SK-N-DZ (cell line): ENCODE measurements at regions not wholly inside any gene's neighbourhood (a gene's known extent, or its start where the extent isn't known, plus 50 kb on each side); places are given as distances from the start of the nearest gene placed in this dataset.
"Not testable (repeated sequence)": the region's sequence is repeated elsewhere in the genome, so short reads cannot be mapped to it uniquely, and the experiment has no call there.

Experiments
- DNase-seq: peaks from one replicate; pipeline ENCODE4 v3.0.0-alpha.2; 2015; ENCODE audit warnings: low spot score

DNA sequence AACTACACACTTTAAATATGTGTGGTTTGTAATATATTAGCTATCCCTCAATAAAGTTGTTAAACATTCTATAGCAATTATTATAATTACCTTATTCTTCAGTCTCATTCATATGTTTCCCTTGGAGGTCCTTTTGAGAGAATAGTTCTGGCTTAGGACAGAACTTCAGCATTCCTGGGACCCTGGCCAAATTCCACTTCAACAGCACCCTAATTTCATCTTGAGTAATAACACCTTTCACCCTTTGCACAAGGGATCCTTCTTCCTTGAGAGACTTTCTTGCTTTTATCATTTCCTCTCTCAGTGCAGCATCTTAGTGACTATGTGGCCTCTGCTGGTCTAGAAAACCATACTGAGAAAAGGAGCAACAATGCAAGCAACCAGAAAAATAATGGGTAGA lies 255.9 kb downstream of the C11orf87 start:
- DNase-seq = no peak

GRCh38 chr11:109680127-109680526 lies 258.1 kb downstream of the C11orf87 start:
- no peak for DNase-seq

- DNase-seq = not testable (repeated sequence)
Observed at GRCh38 chr11:109682788-109683187, 260.8 kb downstream of the C11orf87 start.

DNA sequence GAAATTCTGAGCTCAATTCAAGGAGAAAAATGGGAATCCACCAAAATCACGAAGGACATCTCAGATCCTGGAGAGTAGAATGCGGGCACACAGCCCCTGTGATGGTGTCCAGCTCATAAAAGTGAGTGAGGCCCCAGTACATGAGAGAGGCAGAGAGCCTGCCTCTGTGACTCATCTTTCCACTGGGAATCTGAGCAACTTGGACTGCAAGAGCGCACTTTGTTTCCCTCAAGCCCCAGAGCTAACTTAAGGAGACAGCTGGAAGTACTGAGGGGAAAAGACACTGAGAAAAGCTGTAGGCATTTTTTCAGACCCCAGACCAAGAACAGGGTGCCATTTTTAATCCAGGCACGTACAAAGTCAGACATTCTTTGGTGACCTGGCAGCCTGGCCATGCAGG lies 273.7 kb downstream of the C11orf87 start:
- DNase-seq = no peak

DNA sequence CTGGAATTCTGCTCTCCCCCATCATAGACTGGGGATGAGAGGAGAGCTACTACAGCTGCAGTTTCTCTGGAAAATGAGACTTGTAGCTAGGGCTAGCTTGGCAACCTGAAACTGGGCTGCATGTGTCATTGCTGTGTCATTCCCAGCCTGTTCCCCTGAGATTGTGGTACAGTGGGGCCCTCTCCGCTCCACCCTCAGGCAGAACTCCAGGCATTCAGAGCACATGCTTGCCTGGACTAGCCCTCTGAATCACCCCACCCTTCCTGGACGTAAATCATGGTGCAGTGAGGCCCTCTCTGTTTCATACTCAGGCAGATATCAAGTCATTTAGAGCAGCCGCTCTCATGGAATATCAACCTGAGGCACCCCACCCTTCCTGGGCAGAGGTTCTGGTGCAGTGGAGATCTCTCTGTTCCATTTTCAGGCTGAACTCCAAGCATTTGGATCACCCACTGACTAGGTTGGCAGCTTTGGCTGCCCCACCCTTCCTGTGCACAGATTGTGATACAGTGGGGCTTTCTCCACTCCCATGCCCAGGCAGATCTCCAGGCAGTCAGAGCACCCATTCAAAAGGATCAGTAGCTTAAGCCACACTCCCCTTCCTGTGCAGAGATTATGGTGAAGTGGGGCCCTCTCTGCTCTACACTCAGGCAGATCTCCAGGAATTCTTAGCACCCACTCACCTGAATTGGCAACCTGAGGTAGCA lies 274.4 kb downstream of the C11orf87 start:
- no peak for DNase-seq

- DNase-seq = peak; percentile 17
Observed at GRCh38 chr11:109697140-109697843, 275.3 kb downstream of the C11orf87 start.

DNA sequence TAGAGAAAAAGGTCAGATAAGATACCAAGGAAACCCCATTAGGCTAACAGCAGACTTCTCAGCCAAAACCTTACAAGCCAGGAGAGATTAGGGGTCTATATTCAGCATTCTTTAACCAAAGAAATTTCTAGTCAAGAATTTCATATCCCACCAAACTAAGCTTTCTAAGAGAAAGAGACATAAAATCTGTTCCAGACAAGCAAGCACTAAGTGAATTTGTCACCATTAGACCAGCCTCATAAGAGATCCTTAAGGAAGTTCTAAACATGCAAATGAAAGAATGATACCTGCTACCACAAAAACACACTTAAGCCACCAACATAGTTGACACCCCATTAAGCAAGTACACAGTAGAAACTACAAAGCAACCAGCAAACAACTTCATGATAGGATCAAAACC lies 276.2 kb downstream of the C11orf87 start:
- DNase-seq = no peak

DNA sequence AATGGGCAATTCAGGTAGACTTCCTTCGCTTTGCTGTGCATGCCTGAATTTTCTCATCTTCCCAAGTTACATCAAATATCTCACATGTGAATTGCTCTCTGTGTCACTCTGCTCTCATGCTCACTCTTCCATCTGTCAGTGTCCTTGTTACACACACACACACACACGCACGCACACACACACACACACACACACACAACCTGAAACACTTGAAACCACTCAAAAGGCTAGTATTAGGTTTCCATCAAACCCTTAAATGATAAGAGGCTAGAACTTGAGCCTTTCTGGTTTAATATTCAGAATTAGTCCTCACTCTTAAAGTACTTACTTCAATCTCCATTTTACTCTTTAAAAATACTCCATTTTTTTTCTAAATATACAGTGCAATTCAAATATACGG lies 282.4 kb downstream of the C11orf87 start:
- no peak for DNase-seq

- DNase-seq = no peak
Observed at GRCh38 chr11:109706945-109707344, 285.0 kb downstream of the C11orf87 start.

DNA sequence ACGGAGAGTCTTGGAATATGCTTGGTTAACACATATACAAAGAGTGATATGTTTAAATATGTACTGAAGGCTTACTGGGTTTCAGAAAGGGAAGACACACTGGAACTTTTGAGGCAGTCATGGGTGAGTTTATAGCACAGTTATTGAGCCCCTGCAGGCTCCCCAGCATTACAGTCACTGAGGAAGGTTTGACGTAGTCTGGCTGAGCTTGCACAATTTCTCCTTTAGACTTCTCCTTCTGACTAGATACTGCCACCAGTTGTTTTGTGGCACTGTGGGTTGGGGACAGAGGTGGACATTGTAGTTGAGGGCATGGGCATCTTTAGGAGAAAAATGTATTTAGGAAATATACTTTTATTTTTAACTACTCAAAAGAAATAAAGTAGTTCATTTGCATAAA lies 285.4 kb downstream of the C11orf87 start:
- DNase-seq = no peak

DNA sequence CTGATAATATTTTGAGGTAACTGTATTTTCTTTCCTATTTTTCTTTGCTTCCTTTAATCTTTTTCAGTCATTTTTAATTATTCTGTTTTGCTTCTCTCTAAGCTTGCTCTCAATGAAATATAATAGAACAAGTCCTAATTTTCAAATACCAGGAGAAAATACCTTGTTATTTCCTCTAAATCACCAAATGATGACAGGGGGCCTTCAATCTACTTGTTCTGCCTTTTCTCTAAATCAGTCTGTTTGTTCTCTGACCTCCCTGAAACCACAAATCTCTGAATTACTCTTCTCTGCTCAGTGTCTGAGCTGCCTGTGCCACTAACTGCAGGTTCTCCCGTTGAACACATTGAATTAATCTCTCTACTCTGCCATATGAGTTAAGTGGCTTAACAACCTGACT lies 286.2 kb downstream of the C11orf87 start:
- no peak for DNase-seq

DNA sequence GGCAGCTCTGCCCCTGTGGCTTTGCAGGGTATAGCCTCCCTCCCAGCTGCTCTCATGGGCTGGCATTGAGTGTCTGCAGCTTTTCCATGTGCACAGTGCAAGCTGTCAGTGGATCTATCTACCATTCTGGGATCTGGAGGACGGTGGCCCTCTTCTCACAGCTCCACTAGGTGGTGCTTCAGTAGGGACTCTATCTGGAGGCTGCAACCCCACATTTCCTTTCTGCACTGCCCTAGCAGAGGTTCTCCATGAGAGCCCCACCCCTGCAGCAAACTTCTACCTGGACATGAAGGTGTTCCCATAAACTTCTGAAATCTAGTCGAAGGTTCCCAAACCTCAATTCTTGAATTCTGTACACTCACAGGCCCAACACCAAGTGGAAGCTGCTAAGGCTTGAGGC lies 292.5 kb downstream of the C11orf87 start:
- not testable (repeated sequence) for DNase-seq

GRCh38 chr11:109715424-109715823 lies 293.4 kb downstream of the C11orf87 start:
- DNase-seq = not testable (repeated sequence)

DNA sequence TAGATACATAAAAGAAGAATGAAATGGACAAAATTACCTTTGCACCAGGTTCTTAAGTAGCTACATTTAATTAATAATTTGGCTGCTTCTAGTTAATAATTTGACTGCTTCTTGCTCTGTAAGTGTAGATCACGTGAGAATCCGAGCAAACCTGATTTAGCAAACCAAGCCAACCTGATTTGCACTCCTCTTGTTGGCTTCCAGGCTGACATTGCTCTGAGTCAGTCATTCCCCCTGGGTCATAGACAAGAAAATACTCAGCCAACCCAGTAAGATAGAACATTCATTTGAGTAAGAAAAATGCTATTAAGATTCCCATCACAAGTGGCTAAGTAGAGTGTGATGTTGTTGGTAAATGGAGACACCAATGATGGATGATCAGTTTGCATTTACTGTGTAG lies 304.1 kb downstream of the C11orf87 start:
- DNase-seq = no peak

DNA sequence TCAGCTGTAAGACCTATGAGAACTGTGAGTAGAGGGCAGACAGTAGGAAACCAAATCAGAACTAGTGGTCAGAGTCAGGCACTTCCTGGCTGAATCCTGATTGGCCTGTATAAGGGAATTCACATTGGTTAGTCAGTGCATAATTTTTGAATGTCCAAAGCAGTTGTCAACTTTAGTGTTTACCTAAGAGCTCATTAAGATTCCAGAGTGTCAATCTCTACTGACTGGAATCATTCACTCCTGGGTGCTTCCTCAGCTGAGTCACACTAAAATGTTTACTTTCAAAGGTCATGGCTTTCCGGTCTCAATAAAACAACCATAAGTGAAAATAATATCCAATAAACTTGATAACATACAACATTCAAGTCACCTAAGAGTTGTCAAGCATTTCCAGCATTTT lies 306.1 kb downstream of the C11orf87 start:
- no peak for DNase-seq

GRCh38 chr11:109729761-109730160 lies 307.8 kb downstream of the C11orf87 start:
- DNase-seq = no peak

GRCh38 chr11:109730669-109731068 lies 308.7 kb downstream of the C11orf87 start:
- DNase-seq = no peak

DNA sequence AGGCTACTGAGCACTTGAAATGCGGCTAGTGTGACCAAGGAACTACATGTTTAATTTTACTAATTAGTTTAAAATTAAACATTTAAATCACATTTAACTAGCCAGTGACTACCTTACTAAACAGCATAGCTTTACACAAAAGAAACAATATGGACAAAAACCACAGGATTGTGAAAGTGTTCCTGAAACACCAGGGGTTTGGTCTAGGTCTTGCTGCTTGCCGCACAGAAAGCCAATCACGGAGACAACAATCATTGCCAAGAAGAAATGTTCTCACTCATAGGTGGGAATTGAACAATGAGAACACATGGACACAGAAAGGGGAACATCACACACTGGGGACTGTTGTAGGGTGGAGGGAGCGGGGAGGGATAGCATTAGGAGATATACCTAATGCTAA lies 309.5 kb downstream of the C11orf87 start:
- DNase-seq = no peak

GRCh38 chr11:109733245-109733644 lies 311.3 kb downstream of the C11orf87 start:
- no peak for DNase-seq

GRCh38 chr11:109734566-109734965 lies 312.6 kb downstream of the C11orf87 start:
- DNase-seq = peak; percentile 1

GRCh38 chr11:109735128-109735527 lies 313.1 kb downstream of the C11orf87 start:
- no peak for DNase-seq

DNA sequence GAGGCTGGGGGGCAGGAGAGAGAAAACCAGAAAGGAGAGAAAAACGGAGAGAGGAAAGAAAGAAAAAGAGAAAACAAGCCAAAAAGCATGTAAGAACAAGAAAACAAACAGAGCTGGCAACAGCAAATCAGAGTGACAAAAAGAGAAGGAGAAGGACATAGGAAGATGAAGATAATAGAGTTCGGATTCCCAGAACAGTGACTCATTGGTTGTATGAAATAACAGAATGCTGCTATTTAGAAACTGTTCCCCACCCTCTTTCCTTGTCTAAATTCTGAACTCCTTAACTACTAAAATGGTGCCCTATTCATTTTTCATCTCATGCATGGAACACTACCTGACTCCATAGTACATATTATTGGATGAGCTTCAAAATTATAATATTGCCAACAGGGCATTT lies 317.4 kb downstream of the C11orf87 start:
- DNase-seq = no peak

DNA sequence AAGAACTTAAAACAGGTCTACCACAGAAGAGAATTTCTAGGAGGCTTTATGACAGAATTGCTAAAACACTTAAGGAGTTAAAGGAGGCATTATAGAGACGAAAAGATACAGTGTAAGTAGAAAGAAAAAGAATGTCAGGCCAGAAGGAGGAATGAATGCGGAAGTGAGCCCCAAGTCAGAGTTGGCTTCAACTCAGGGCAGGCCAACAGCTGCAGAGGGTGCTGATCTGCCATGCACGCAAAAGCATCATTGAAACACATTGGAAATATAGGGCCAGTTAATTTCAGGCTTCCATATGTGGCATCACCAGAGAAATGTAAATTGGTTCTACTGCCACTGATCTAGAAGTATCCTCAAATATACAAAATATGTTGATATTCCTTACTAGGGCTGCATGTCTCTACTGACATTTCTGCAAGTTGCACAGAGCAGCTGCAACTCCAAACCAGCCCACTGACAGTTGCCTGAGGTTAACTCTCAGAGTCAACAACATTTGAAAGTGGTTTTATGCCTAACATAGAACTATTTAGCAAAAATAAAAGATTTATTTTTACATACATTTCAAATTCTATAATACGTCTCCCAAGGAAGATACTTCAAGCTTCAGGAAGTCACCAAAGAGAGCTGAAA lies 324.1 kb downstream of the C11orf87 start:
- DNase-seq = no peak
